ENCODE measurements at regions not wholly inside any gene's neighbourhood (a gene's known extent, or its start where the extent isn't known, plus 50 kb on each side); places are given as distances from the start of the nearest gene placed in this dataset.
"Not testable (repeated sequence)": the region's sequence is repeated elsewhere in the genome, so short reads cannot be mapped to it uniquely, and the experiment has no call there.

DNA sequence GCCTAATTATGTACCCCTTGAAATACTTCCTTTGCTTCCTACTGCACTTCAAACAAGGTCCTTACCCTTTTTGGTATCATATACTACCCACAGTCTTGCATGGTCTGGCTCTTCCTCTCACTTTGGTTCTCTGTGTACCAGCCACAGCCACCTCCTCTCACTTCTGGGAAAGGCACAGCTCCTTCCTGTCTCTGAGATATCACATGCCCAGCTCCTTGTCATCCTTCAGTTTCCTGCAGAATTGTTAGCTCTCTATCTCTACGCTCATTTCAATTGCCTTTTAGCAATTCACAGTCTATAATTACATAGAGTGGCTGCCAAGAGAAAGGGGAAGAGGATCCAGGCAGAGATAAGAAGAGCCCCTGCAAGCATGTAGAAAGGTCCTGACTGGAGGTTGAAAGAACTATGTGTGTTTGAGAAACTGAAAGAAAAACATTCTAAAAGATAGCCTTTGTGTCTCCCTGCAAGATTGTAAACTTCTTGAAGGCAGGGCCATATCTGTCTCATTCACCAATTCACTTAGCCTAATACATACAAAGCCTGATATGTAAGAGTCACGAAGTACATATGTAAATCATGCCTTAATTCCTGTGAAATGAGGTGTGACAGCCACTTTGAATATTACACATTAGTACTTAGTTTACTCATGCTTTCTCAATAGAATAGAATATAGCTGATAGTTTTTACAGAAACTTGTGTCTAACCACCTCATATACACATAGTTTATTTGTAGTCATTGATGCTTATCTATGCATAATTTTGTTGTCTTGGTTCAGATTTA lies 933.1 kb downstream of the DIAPH3 start:
- no peak for DNase-seq (ENCODE audit: low spot score)

DNA sequence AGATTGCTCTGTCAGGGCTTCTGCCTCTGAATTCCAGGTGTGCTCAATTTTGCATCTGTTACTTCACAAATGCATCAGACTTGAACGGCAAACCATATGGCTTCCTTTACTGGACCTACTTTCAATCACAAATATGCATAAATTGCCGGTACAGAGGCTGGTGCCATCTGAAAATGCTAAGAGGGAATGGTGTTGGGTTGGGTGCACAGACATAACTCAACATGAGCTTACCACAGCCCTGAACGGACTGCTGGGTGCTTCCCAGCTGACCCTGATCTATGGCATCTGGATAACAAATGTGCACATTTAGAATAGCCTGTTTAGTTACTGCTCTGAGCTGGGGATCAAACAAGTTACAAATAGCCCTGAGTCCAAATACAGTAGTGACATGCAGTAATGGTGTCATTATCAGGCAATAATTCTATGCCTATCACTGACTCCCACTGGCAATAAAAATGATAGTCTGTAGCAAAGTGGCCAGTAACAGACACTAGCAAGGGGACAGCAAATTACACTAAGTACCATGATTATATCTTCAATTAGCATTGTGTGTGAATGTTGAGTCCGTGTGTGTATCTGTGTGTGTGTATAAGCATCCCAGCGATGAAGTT lies 927.3 kb downstream of the DIAPH3 start:
- no peak for DNase-seq (ENCODE audit: low spot score)

DNA sequence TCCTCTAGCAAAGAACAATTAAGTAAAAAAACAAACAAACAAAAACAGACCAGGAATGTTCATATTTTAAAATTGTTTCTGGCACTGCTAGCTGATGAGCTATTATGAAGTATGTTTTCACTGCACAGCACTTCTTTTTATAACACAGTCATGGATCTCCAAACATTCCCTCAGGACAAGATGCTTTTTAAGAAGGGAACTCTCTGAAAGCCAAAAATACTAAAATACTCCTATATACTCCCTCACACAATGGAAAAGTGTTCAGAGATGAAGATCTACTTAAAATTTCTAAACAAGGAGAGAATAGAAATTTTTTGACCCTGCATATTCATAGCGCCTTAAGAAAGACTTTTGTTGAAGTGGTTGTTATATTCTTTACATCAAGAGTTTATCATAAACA lies 926.8 kb downstream of the DIAPH3 start:
- no peak for DNase-seq (ENCODE audit: low spot score)

DNA sequence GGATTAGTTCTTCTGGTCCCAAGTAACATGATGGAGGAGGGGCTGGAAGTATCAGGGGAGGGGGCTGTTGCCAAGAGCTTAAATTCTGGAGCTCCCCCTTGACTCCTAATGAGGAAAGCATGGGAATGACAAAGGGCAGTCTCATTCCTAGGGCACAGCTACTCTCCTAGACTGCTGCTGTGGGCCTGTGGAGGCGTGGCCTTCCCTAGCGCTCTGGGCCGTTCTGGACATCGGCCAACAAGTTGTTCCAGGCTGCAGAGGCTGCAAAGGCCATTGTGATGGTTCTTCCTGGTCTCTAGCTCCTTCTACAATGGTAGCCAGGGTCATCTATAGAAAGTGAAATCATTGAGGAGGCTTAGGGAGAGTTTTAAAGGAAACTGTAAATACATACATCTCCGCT lies 916.6 kb downstream of the DIAPH3 start:
- DNase-seq (ENCODE audit: low spot score): no peak

DNA sequence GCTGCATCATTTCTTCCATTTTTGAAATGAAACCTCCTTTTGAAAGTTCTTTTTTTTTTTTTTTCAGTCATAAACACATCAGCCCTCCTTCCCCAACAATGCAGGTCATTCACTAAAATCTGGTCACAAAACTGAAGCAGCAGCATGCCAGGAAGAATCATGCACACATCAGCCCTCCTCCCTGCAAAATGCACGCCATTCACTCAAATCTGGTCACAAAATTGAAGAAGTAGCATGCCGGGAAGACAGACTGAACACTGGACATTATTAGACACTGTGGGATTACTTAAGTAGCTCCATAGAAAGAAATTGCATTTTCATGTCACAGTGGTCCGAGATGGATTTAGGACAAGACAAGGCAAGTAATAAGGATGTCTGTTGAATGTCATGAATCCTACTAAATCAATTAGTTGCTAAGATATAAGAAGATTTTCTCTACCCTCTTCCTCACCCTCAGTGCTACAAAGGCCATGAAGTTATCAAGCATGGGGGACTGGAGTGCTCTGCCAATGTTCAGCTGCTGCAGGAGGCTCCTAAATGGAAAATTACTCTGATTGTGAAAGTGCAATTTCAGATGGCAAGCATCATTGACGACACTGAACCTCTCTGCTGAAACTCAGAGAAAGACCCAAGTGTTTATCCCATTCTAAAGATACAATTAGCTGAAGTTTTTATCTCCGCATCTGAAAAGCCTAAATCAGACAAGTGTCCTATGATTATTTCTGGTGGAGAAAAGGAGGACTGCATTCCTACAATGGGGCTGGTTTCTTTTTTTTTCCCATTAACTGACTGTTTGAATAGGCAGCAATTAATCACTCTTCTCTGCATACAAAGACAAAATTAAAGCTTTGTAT lies 913.2 kb downstream of the DIAPH3 start:
- DNase-seq (ENCODE audit: low spot score): no peak

DNA sequence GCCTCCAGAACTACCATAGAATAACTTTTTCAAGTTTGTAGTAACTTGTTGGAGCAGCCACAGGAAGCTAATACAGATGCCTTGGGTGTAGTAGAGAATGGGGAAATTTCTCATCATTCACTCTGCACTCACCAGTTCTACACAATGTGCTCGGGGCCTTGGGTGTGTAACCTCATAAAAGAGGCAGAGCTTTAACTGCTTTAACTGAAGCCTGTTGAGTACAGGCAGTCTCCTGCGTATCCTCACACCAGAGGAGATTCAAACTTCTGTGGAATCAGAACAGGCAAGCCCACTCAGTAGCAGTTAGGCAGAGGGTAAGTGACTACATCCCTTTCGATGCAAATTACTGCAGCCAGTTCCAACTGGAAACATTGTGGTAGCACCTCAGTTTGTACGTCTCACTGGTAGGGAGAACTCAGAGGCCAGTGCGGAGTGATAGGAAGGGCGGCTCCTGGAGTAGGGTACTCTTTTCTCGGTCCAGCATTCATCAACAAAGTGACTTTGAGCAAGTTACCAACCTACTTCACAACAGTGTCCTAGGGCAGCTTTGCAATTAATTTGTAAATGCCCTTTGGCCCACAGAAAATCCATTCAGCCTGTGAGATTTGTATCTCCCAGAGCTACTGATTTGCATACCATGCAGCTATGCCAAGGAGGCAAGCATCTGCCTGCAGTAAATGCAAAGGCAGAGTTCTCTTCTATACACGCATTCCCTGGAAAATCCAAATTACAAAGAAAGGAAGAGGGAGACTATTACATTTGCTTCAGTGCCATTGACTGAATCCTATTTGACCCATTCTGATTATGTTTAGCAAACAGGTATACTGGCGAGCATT lies 904.3 kb downstream of the DIAPH3 start:
- no peak for DNase-seq (ENCODE audit: low spot score)

DNA sequence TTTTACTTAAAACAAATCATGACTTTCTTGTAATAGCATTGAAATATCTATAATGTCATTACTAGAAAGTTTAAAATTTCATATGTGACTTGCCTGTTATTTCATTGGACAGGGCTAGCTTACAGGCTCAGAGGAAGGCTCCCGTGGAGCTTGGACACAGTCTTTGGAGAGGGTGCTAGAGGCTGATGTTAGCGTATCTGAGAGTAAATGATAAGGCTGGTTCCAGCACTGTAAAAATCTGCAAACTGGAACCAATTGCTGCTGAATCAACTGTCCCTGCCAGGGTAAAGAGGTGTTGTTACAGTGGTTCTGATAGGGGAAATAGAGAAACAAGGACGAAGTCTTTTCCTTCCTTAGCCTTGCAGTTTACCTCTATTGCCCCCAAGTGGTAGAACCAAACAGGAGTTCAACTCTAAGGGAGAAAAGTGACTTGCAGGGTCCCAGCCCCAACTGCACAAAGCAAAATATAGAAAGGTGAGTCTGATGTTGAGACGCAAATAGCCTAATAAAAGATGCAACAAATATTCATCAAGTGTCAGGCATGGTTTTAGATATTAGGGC lies 901.7 kb downstream of the DIAPH3 start:
- peak; percentile 3 for DNase-seq (ENCODE audit: low spot score)

DNA sequence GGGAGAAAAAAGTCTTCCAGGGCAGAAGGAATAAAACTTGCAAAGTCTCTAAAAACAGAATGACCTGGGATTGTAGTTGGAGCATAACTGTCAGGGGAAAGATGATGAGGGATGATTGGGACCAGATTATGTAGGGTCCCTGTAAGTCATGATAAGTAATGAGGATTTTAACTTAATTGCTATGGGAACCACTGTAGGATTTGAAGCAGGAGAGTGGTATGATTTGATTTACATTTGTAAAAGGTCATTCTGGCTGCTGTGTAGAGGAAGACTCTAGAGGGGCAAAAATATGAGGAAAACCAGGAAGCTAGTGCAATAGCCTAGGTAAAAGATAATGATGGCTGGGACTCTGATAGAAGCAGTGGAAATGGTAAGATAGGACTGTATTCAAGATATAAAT lies 900.2 kb downstream of the DIAPH3 start:
- no peak for DNase-seq (ENCODE audit: low spot score)

DNA sequence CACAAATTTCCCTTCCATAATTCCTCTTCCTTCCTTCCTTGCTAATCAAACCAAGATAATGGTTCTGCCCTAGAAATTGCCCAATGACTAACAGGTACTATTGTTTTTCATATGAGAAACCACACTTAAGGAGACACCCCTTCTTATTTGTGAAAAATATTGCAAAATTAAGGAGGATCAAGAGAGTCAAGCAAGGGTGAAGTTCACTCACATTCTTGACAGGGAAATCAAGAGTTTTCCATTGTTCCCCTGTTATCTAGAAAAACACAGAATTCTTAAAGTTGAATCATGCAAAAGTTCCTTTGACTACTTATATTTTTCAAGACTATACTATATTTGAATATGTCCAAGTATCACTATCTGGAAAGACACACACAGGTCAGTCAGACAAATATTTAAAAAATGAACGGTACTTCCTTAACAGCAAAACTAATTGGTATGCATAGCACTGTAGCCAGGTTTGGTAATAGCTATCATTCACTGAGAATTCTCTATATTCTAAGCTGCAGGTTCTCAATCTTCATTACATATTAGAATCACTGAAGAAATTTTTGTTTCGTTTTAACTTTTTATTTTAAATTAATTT lies 897.2 kb downstream of the DIAPH3 start:
- DNase-seq (ENCODE audit: low spot score): no peak

DNA sequence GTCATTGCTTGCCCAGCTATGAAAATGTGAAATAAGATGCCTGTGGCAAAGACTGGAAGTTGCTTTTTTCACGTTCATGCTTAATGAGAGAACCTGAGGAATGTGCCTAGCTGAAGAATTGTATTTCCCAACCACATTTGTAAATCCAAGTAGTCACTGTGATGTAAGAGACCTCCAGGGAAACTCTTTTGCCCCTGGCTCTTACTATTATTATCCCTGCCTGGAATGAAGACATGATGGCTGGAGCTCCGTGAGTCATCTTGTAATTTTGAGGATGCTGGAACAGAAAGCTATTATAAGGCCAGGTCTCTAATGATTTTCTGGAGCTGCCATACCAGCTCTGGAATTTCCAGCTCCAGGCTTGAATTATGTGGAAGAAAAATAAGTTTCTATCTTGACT lies 894.3 kb downstream of the DIAPH3 start:
- DNase-seq (ENCODE audit: low spot score): no peak

DNA sequence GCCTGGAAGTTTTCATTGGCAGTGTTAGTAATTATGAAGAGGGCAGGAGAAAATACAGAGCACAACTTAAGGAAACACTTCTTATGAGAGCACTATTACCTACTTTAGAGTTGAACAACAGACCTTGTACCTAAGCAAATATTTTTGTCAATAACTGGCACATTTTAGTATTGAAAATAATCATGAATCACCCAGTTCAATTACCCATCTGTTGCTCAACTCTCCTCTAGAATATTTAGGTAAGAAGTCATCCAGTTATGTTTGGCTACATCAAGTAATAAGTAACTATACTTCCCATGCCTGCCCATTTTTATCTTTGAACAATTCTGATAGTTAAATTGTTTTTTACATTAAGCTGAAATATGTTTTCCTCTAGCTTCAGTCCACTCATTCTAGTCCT lies 893.4 kb downstream of the DIAPH3 start:
- no peak for DNase-seq (ENCODE audit: low spot score)

DNA sequence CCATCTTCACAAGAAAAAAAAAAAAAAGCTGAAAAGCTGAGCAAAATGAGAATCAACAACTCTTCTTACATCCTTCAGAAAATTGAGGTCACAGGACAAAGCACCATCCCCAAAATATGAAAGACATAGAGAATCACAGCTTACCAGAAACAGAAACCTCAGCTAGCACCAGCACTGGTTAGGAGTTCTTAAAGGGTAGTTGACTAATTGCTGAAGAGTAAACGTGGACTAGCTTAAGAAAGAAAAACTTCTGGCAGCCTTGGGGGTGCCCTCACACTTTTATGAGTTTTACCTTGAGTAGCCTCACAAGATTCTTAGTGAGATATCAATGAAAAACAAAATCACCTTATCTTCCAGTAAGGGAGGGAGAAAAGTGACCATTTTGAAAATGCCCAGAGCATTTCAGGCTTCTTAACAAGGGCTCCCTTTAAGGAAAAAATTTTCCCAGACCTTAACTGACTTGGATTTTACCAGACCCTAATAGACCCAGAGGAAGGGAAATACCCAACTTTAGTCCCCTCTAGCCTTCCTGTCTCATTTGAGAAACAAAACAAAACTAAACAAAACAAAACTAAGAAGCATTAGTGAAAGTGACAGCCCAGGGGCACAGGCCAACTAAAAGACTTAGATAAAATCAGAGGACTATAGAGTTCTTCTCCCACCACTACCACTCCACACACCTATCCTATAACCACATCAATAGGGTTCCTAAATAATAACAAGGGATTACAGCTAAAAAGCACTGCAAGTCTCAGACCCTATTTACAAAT lies 888.6 kb downstream of the DIAPH3 start:
- no peak for DNase-seq (ENCODE audit: low spot score)

DNA sequence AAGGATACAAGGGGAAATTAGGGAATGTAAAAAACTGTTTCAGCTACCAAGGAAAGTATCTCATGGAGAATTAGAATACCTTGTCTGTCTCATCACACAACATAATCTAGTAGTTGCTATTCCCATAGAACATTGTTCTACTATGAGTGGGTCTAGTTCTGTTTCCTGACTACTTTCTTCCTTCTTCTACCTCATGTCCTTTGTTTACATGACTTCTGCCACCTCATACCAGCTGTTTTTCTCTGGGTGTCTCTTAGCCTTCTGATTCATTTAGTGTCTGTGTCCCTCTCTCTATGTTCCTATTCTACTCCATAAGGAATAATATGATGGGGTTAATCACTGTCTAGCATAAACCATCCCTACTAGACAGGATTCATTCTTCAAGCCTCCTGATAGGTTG lies 887.3 kb downstream of the DIAPH3 start:
- no peak for DNase-seq (ENCODE audit: low spot score)

DNA sequence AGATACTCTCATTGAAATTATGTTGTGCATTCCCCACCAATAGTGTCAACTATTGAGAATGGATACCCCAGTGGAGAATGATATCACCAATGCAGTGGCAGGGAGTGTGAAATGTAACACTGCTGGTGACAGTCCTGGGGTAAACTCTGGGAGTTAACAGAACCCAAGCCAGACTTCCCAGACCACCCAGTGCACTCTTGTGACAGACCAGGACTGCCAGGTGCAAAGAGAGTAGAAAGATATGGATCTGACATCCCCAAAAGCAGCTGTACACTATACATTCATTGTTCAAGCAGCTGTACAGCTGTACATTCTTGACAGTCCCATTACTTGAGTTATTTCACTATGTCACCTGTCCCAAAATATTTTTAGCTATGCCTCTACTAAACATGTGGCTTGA lies 886.6 kb downstream of the DIAPH3 start:
- no peak for DNase-seq (ENCODE audit: low spot score)

DNA sequence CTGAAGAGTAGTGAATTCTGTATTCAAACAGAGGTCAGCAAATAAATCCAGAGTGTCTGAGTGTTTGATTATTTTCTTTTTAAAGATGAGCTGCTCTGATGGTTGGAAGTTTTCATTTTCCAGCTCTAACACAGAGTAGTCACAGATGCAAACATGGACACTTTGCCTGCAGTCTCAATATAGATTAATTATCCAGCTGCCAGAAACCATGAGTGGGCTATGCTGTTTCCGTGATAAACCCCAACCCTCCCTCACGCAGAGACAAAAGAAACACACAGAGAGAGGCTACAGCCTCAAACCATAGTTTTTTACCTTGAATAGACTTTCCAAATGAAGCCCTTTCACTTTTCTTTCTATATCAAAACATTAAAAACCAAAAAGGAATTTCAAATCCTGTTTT lies 884.7 kb downstream of the DIAPH3 start:
- DNase-seq (ENCODE audit: low spot score): no peak

DNA sequence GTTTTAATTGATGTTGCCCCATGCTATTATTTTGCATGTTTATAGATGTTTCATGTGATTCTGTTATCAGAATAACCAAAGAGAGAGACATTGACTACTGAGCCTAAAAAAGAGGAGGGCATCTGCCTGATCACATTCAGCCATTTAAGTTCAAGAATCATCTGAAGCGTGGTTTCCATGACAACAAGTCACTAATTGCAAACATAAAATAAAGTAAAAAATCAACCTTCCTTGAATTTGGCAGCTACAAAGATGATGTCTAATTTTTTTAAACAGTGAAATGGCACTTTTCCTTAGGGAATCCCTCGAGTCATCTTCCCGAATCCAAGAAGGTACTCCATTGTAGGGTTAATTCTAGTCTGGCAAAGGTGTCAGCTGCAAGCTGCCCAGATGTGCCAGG lies 884.2 kb downstream of the DIAPH3 start:
- no peak for DNase-seq (ENCODE audit: low spot score)

DNA sequence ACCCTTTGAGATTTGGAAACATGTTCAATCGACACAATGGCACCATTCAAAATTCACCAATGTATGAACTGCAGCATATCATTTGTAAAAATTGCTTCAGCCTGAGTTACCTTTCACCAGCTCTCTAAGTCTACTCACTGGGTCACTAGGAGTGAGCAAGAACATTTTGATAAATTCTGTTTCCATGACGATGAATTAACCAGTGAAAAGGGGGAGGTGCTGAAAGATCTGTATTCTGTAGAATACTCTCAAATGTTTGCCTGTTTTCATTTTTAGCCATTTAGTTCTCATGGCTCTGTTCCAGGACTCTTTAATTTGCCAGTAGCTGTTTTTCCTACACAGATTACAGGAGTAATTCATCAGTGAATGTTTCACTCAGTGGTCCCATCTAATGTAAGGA lies 883.4 kb downstream of the DIAPH3 start:
- no peak for DNase-seq (ENCODE audit: low spot score)

DNA sequence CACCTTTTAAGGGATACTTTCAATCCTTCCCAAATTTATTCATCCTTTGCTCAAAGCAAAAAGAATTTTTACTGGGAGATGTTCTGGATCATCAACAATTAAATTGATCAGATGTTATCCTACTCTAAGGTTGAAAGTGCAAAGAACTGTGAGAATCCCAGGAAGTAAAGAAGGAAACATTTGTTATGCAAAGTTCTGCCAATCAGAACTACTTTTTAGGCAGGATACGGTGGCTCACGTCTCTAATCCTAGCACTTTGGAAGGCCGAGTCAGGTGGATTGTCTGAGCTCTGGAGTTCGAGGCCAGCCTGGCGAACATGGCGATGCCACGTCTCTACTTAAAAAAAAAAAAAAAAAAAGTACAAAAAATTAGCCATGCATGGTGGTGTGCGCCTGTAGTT lies 882.3 kb downstream of the DIAPH3 start:
- DNase-seq (ENCODE audit: low spot score): no peak

DNA sequence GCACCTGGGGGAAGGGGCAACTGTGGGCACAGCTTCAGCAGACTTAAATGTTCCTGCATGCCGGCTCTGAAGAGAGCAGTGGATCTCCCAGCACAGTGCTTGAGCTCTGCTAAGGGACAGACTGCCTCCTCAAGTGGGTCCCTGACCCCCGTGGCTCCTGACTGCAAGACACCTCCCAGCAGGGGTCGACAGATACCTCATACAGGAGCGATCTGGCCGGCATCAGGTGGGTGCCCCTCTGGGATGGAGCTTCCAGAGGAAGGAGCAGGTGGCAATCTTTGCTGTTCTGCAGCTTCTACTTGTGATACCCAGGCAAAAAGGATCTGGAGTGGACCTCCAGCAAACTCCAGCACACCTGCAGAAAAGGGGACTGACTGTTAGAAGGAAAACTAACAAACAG lies 871.5 kb downstream of the DIAPH3 start:
- DNase-seq (ENCODE audit: low spot score): not testable (repeated sequence)

DNA sequence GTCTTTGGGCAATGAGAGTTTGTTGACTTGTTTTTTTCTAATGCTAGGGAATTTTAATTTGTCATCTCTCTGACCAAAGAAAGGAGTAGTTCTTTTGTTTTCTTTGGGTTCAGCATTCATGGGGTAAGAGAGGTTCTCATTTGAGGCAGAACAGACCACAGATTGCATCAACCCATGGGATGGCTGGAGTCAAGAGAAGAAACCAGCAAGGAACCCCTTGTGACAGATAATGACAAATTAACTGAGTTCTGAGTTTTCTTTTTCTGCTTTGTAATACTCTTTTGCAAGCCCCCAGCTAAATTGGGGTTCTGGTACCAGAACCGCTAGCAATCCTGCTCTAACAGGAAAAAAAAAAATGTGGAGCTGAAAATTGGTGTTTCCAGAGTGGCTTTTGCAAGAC lies 864.1 kb downstream of the DIAPH3 start:
- no peak for DNase-seq (ENCODE audit: low spot score)
